ENCODE measurements at regions not wholly inside any gene's neighbourhood (a gene's known extent, or its start where the extent isn't known, plus 50 kb on each side); places are given as distances from the start of the nearest gene placed in this dataset.

GRCh38 chr15:70466895-70467529 is 296.3 kb downstream of the UACA start:
- no peak overlapping the region for H2AFZ ChIP-seq (ENCODE audit: low read length)
- no peak overlapping the region for H3K4me3 ChIP-seq (ENCODE audit: low read depth, low read length, poor library complexity, severe bottlenecking)
- CTCF ChIA-PET (ENCODE audit: unreplicated experiment) = interaction anchor here (0.6 to 1.4 kb wide), 8 partner anchors 8 to 346 kb away, joined by 3 to 7 read pairs (median 3); no protein-coding TSS in a partner anchor
- H3K9me2 ChIP-seq (ENCODE audit: insufficient read depth, low read length) = no peaks in the 10 kb centered on the region
- POLR2A ChIA-PET = interaction anchor here (1.7 kb wide), 1 partner anchor 41 kb away, joined by 3 read pairs; no protein-coding TSS in a partner anchor
- H3K79me2 ChIP-seq (ENCODE audit: insufficient read depth, low read depth, low read length) = no peaks in the 10 kb centered on the region
- H3K4me1 ChIP-seq (ENCODE audit: insufficient read depth, low read length, poor library complexity, severe bottlenecking) = peaks cover 13% of the 10 kb centered on the region
- BruUV-seq (replicated peaks) = no TSS peak
- no peaks in the 10 kb centered on the region for H3K36me3 ChIP-seq (ENCODE audit: insufficient read depth, low read length)
- no peak overlapping the region for H3K27ac ChIP-seq (ENCODE audit: low read depth, low read length, poor library complexity, severe bottlenecking)
- no peaks in the 10 kb centered on the region for H3K9me3 ChIP-seq (ENCODE audit: low read length)
- peak; percentile 90 for TF ChIP-seq CTCF (conservative IDR thresholded peaks at IDR 0.05; ENCODE audit: low read length)
- TF ChIP-seq EZH2phosphoT487 (IDR thresholded peaks at IDR 0.05; ENCODE audit: borderline replicate concordance, low read depth, low read length) = no peak
- no peak overlapping the region for H3K4me2 ChIP-seq (ENCODE audit: low read length)
- DNase-seq (ENCODE audit: low spot score) = peak; percentile 71
- intact Hi-C loops (cut with micrococcal nuclease; ENCODE audit: unreplicated experiment) = loop anchor here (5.0 to 10.0 kb wide), 4 partner anchors 372 to 990 kb away; partner anchors contain the start of gene TLE3
- H4K20me1 ChIP-seq (ENCODE audit: insufficient read depth, low read length) = no peaks in the 10 kb centered on the region

- no peak overlapping the region for H3K27ac ChIP-seq (ENCODE audit: low read depth, low read length, poor library complexity, severe bottlenecking)
- CTCF ChIA-PET (ENCODE audit: unreplicated experiment) = interaction anchor here (1.0 to 1.4 kb wide), 2 partner anchors 24 to 61 kb away, joined by 3 read pairs; no protein-coding TSS in a partner anchor
- H3K79me2 ChIP-seq (ENCODE audit: insufficient read depth, low read depth, low read length) = no peaks in the 10 kb centered on the region
- no peaks in the 10 kb centered on the region for H3K36me3 ChIP-seq (ENCODE audit: insufficient read depth, low read length)
- H3K4me3 ChIP-seq (ENCODE audit: low read depth, low read length, poor library complexity, severe bottlenecking) = no peak overlapping the region
- no peaks in the 10 kb centered on the region for H4K20me1 ChIP-seq (ENCODE audit: insufficient read depth, low read length)
- no peak overlapping the region for H2AFZ ChIP-seq (ENCODE audit: low read length)
- peaks cover 13% of the 10 kb centered on the region for H3K4me1 ChIP-seq (ENCODE audit: insufficient read depth, low read length, poor library complexity, severe bottlenecking)
- H3K9me3 ChIP-seq (ENCODE audit: low read length) = no peaks in the 10 kb centered on the region
- BruUV-seq (replicated peaks) = no TSS peak
- no peak overlapping the region for H3K4me2 ChIP-seq (ENCODE audit: low read length)
- no peaks in the 10 kb centered on the region for H3K9me2 ChIP-seq (ENCODE audit: insufficient read depth, low read length)
- TF ChIP-seq EZH2phosphoT487 (IDR thresholded peaks at IDR 0.05; ENCODE audit: borderline replicate concordance, low read depth, low read length) = no peak
- no peak for TF ChIP-seq CTCF (conservative IDR thresholded peaks at IDR 0.05; ENCODE audit: low read length)
- POLR2A ChIA-PET = interaction anchor here (1.7 to 1.8 kb wide), 2 partner anchors 10 to 41 kb away, joined by 3 to 6 read pairs; no protein-coding TSS in a partner anchor
- DNase-seq (ENCODE audit: low spot score) = no peak
- intact Hi-C loops (cut with micrococcal nuclease; ENCODE audit: unreplicated experiment) = loop anchor here (5.0 to 10.0 kb wide), 4 partner anchors 372 to 989 kb away; partner anchors contain the start of gene TLE3
These were observed 297.1 kb downstream of the UACA start for GRCh38 chr15:70466305-70466704.

GRCh38 chr15:70465812-70466211 is 297.5 kb downstream of the UACA start:
- Histone ChIP-seq H3K36me3 (ENCODE audit: insufficient read depth, low read length) (no peaks in the 10 kb centered on the region), H2AFZ (ENCODE audit: low read length) (no peak overlapping the region), H3K79me2 (ENCODE audit: insufficient read depth, low read depth, low read length) (no peaks in the 10 kb centered on the region), H3K9me3 (ENCODE audit: low read length) (no peaks in the 10 kb centered on the region), H3K4me1 (ENCODE audit: insufficient read depth, low read length, poor library complexity, severe bottlenecking) (peaks cover 13% of the 10 kb centered on the region), H4K20me1 (ENCODE audit: insufficient read depth, low read length) (no peaks in the 10 kb centered on the region), H3K4me2 (ENCODE audit: low read length) (no peak overlapping the region), H3K4me3 (ENCODE audit: low read depth, low read length, poor library complexity, severe bottlenecking) (no peak overlapping the region), H3K9me2 (ENCODE audit: insufficient read depth, low read length) (no peaks in the 10 kb centered on the region), H3K27ac (ENCODE audit: low read depth, low read length, poor library complexity, severe bottlenecking) (no peak overlapping the region)
- ChIA-PET CTCF (ENCODE audit: unreplicated experiment) (interaction anchor here (0.9 to 1.4 kb wide), 2 partner anchors 13 to 25 kb away, joined by 3 read pairs; no protein-coding TSS in a partner anchor), POLR2A (interaction anchor here (1.7 to 1.8 kb wide), 2 partner anchors 9 to 42 kb away, joined by 3 to 6 read pairs; no protein-coding TSS in a partner anchor)
- TF ChIP-seq CTCF (conservative IDR thresholded peaks at IDR 0.05; ENCODE audit: low read length) = no peak
- no peak for TF ChIP-seq EZH2phosphoT487 (IDR thresholded peaks at IDR 0.05; ENCODE audit: borderline replicate concordance, low read depth, low read length)
- no peak for DNase-seq (ENCODE audit: low spot score)
- no TSS peak for BruUV-seq (replicated peaks)
- intact Hi-C loops (cut with micrococcal nuclease; ENCODE audit: unreplicated experiment) = loop anchor here (5.0 to 10.0 kb wide), 4 partner anchors 371 to 989 kb away; partner anchors contain the start of gene TLE3

All from OCI-LY7 (cell line).